ENCODE measurements at regions not wholly inside any gene's neighbourhood (a gene's known extent, or its start where the extent isn't known, plus 50 kb on each side); places are given as distances from the start of the nearest gene placed in this dataset.
"Not testable (repeated sequence)": the region's sequence is repeated elsewhere in the genome, so short reads cannot be mapped to it uniquely, and the experiment has no call there.

- DNase-seq, result no peak
Observed at GRCh38 chr18:52130624-52131301, 209.2 kb upstream of the DCC start.

DNA sequence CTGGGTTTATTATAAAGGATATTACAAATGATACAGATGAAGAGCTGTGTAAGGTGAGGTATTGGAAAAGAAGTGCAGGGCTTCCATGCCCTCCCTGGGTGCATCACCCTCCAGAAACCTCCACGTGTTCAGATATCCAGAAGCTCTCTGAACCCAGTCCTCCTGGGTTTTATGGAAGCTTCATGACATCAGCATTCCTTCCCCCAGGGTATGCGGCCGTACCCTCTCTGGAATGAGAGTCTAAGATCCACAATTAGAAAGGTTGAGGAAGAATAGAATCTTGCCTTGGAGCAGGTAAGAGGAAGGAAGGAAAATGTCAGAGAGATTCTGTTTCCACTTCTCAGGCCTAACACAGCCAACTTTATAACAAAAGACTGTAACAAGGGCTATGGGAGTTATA is 208.2 kb upstream of the DCC start:
- no peak for DNase-seq

GRCh38 chr18:52136532-52136931 is 203.5 kb upstream of the DCC start:
- no peak for DNase-seq

- no peak for DNase-seq
Observed at GRCh38 chr18:52140986-52141385, 199.0 kb upstream of the DCC start.

DNA sequence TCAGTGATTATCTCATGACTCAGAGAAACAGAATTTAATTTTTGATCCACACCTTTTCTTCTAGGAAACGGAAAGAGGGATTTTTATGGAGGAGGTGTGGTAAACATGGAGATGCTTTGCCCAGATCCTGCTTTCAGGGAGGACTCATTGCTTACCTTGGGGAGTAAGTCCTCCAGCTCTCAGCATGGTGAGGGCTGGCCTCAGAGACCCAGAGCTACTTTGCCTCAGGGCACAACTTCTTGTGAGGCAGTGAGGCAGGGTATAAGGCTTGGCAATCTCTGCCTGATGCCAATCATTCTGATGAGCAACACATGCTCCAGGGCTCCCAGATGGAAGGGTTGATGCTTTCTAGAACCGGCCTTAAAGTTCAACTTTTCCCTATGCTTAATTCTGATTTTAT is 189.9 kb upstream of the DCC start:
- no peak for DNase-seq

DNA sequence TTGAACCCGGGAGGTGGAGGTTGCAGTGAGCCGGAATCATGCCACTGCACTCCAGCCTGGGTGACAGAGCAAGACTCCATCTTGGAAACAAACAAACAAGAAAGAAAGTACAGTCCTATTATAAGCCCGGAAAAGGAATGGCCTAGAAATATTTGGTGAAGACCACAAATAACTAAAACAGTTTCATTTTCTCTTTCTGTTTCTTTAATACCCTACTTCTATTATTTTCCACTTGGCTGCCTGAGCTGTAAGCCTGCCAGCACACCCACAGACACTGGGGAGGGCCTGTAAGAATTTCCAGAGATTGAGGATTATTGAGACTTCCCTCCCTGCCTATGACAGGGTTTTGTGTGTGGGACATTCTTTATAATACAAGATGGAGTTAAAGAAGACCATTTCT is 188.0 kb upstream of the DCC start:
- no peak for DNase-seq

- DNase-seq, result no peak
Observed at GRCh38 chr18:52156166-52156565, 183.8 kb upstream of the DCC start.

DNA sequence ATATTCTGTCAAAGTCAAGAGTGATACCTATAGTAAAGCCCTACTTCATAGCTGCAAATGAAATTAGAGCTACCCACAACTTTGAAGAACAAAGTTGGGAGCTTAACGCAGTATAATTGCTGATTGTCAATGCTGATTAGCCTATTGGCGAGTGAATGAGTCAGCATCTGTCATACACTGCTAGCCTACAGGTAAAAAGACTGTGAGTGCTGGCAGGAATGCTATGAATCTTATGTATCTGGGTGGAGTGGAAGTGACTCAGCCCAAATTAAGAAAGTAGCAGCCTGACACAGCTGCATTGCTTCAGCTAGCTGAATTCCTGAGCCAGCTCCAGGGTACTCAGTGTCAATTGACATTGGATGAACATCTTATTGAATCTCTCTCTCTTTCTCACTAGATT is 179.4 kb upstream of the DCC start:
- DNase-seq, result no peak

DNA sequence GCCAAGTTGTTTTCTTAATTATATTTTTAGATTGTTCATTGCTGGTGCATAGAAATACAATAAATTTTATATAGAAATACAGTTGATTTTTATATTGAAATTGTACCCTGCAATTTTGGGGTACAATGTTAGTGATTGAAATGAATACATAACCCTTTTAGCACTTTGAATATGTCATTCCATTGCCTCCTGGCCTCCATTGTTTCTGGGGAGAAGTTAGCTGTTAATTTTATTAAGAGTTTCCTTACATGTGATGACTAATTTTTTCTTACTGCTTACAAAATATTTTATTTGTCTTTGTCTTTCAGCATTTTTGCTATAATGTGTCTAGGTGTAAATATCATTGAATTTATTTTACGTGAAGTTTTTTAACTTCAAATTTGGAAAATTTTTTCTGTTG is 176.5 kb upstream of the DCC start:
- no peak for DNase-seq

DNA sequence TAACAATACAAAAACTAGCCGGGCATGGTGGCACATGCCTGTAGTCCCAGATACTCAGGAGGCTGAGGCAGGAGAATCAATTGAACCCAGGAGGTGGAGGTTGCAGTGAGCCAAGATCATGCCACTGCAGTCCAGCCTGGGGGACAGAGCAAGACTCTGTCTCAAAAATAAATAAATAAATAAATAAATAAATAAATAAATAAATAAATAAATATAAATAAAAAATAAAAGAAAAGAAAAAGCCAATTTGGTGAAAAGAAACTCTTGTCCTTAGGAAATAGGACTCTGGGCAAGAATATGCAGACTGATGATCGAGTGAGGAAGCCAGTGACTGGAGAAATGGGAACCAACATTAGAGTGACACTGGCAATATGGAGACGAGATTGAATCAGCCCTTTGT is 171.9 kb upstream of the DCC start:
- DNase-seq, result not testable (repeated sequence)

DNA sequence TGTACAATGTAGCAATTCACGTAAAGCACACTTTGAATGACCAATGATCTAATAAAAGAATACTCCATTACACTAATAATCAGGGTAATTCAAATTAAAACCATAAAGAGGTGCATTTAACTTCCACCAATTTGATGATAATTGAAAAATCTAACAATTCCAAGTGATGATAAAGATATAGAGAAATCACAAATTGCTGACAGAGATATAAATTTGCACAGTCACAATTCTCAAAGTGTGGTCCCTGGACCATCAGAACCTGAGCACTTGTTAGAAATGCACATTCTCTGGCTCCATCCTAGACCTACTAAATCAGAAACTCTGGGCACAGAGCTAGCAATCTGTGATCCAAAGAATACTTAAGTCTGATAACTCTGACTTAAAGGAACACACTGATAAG is 165.8 kb upstream of the DCC start:
- DNase-seq, result no peak

DNA sequence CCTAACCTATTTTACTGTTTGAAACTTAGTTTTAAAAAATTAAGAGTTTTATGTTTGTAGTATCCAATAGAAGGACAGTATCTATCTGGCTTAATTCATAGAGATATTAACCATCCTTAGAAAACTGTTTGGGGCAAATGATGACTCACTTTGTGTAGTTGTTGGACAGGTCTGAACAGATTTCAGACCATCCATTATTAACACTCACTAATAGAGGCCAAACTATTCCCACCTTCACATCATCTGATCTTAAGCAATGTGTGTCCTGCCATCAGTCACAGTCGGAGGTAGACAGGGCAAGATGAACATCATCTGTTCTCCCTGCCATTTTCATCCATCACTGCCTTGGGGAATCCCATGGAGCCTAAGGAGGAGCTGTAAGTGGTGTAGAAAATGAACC is 164.6 kb upstream of the DCC start:
- DNase-seq, result no peak

GRCh38 chr18:52183107-52183506 is 156.9 kb upstream of the DCC start:
- DNase-seq, result no peak

- no peak for DNase-seq
Observed at GRCh38 chr18:52190195-52190594, 149.8 kb upstream of the DCC start.

DNA sequence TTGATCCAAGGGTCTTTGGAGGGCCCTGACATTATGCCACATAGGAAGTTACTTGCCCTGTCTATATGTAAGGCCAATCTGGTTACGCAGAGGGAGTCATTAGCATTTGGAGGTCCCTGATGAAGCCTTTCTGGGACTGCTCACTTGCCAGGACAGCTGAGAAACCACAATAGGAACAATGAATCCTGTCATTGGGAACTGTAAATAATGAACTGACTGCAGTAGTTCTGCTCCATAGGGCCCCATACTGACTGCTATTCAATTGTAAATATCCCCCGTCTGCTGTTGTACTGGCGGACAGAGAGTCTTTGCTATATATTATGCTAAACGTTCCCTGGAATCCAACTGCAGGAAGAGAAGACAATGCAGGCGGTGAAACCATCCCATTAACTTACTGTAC is 149.4 kb upstream of the DCC start:
- DNase-seq, result no peak

GRCh38 chr18:52200406-52200805 is 139.6 kb upstream of the DCC start:
- no peak for DNase-seq

- DNase-seq, result no peak
Observed at GRCh38 chr18:52200921-52201663, 138.9 kb upstream of the DCC start.

- no peak for DNase-seq
Observed at GRCh38 chr18:52208646-52209045, 131.4 kb upstream of the DCC start.

DNA sequence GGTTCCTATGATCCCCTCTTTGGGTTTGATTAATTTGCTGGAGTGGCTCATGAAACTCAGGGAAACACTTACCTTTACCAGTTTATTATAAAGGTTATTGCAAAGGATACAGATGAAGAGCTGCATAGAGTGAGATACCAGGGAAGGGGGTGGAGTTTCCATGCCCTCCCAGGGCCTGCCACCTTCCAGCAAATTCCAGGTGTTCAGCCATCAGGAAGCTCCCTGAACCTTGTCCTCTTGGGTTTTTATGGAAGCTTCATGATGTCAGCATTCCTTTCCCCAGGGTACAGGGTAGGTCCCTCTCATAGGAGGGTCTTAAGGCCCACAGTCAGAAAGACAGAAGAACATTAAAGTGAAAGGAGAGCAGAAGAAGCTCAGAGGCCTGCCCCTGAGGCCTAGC is 123.9 kb upstream of the DCC start:
- no peak for DNase-seq

GRCh38 chr18:52216666-52217065 is 123.3 kb upstream of the DCC start:
- DNase-seq, result no peak

DNA sequence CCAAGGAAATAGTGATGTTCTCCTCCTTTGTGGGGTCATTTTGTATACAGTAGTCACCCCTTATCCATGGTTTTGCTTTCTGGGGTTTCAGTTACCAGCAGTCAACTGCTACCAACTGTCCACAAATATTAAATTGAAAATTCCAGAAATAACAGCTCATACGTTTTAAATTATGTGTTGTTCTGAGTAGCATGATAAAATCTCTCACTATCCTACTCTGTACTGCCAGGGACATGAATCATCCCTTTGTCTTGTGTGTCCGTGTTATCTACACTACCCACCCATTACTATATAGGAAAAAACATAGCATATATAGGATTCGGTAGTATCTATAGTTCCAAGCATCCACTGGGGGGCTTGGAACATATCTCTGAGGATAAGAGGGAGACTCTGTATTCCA is 120.9 kb upstream of the DCC start:
- DNase-seq, result no peak

- no peak for DNase-seq
Observed at GRCh38 chr18:52220062-52220591, 119.9 kb upstream of the DCC start.

GRCh38 chr18:52222211-52222610 is 117.8 kb upstream of the DCC start:
- no peak for DNase-seq

DNA sequence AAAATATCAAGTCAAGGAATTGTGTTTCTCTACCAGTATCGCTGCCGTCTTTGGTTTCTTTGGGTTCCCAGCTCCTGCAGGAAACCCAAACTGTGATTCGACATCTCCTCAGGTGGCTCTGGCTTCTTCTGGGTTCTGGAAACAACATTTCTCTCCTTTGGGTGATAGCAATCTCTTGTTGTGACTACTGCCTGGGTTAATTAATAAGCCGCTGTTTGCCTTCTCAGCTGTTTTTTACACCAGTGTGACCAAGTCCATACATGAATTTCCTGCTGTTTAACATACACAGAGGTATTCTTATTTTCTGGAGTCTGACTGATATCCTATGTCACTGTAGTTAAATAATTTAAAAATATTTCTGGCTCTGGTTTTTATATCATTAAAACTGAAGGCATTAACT is 112.5 kb upstream of the DCC start:
- no peak for DNase-seq

- DNase-seq, result no peak
Observed at GRCh38 chr18:52228166-52228565, 111.8 kb upstream of the DCC start.

Measured in NCI-H1048 (cell line).